ENCODE measurements at regions not wholly inside any gene's neighbourhood (a gene's known extent, or its start where the extent isn't known, plus 50 kb on each side); places are given as distances from the start of the nearest gene placed in this dataset.

DNA sequence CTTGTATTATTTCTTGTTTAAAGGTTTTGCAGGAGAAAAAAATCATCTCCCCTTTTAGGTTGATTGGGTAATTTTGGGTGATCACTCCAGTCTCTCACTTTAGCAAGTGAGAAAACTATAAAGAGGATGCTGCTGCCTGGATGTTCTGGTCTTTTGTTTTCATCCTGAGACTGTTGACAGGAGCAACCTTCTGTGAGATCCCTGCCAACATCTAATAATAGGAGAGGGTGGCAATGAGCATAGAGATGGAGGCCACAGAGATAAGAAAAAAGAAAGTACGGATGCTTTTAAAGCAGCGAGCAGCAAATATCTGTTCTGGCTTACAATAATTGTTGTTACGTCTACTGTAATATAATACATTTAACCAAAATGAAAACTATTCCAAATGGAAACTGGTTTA lies 293.6 kb upstream of the MTNR1B start:
- TF ChIP-seq FOXK2 (IDR thresholded peaks at IDR 0.05) (no peak), SUZ12 (IDR thresholded peaks at IDR 0.05) (no peak), SP1 (IDR thresholded peaks at IDR 0.05) (no peak), TARDBP (IDR thresholded peaks at IDR 0.05) (no peak), ARNT (IDR thresholded peaks at IDR 0.05) (no peak)

Measured in HEK293T (cell line).